C4-2B (cell line): ENCODE measurements at regions not wholly inside any gene's neighbourhood (a gene's known extent, or its start where the extent isn't known, plus 50 kb on each side); places are given as distances from the start of the nearest gene placed in this dataset.
"Not testable (repeated sequence)": the region's sequence is repeated elsewhere in the genome, so short reads cannot be mapped to it uniquely, and the experiment has no call there.

ENCODE experiments used
- H3K27ac ChIP-seq: fragments of 450-650 bp; 2 replicates; pipeline ENCODE4 v1.5.1; 2017
- CTCF ChIP-seq: fragments of 450-650 bp; conservative IDR thresholded peaks from 2 replicates; pipeline ENCODE4 v1.5.1; 2017; ENCODE audit warnings: mild to moderate bottlenecking
- ZFX ChIP-seq: fragments of 450-650 bp; IDR thresholded peaks from 2 replicates; pipeline ENCODE4 v1.6.1; 2017

- no peak for TF ChIP-seq ZFX
- no peak for TF ChIP-seq CTCF
Observed at GRCh38 chr10:120229641-120230040, 227.4 kb upstream of the PLPP4 start.

GRCh38 chr10:120239695-120240094 is 217.3 kb upstream of the PLPP4 start:
- not testable (repeated sequence) for H3K27ac ChIP-seq

More at GRCh38 chr10:120229641-120230040, 227.4 kb upstream of the PLPP4 start:
- no peak overlapping the region for H3K27ac ChIP-seq

- peak overlapping the region; percentile 90 for H3K27ac ChIP-seq
Observed at GRCh38 chr10:120251821-120252442, 205.1 kb upstream of the PLPP4 start.

GRCh38 chr10:120253131-120253530 is 203.9 kb upstream of the PLPP4 start:
- peak overlapping the region; percentile 80; the same call in 1 of the 2 replicates for H3K27ac ChIP-seq
- TF ChIP-seq CTCF (no peak), ZFX (no peak)

More at GRCh38 chr10:120251821-120252442, 205.1 kb upstream of the PLPP4 start:
- TF ChIP-seq ZFX (no peak), CTCF (no peak)

- no peak for TF ChIP-seq ZFX
- TF ChIP-seq CTCF: no peak
- no peak overlapping the region for H3K27ac ChIP-seq
Observed at GRCh38 chr10:120260456-120260855, 196.6 kb upstream of the PLPP4 start.

GRCh38 chr10:120262857-120263547 is 194.0 kb upstream of the PLPP4 start:
- no peak overlapping the region for H3K27ac ChIP-seq
- TF ChIP-seq CTCF (no peak), ZFX (no peak)

GRCh38 chr10:120266022-120266421 is 191.0 kb upstream of the PLPP4 start:
- H3K27ac ChIP-seq: no peak overlapping the region
- no peak for TF ChIP-seq ZFX
- TF ChIP-seq CTCF: no peak
